T-helper 1 cell treated with Interleukin-12 subunit alpha and Interleukin-12 subunit beta and Interleukin-4 antibody, amounts not matched to agents 30 ng/mL and 1 ng/mL, for 36 hours (primary cell): ENCODE measurements at regions not wholly inside any gene's neighbourhood (a gene's known extent, or its start where the extent isn't known, plus 50 kb on each side); places are given as distances from the start of the nearest gene placed in this dataset.

Experiments
- intact Hi-C: fragments of 100-400 bp; cut with micrococcal nuclease; formaldehyde crosslinking; loops from one replicate; pipeline ENCODE4 v1.15.1; 2024

- intact Hi-C loops = no loop called here
Observed at GRCh38 chr21:28790335-28790734, 202.3 kb downstream of the LTN1 start.

GRCh38 chr21:28789523-28789922, 203.2 kb downstream of the LTN1 start:
- intact Hi-C loops = no loop called here

- intact Hi-C loops = no loop called here
Observed at GRCh38 chr21:28788030-28788429, 204.6 kb downstream of the LTN1 start.

- intact Hi-C loops = no loop called here
Observed at GRCh38 chr21:28783641-28784185, 209.0 kb downstream of the LTN1 start.

- intact Hi-C loops = no loop called here
Observed at GRCh38 chr21:28781602-28782276, 210.9 kb downstream of the LTN1 start.

- intact Hi-C loops = no loop called here
Observed at GRCh38 chr21:28779914-28780313, 212.8 kb downstream of the LTN1 start.

- intact Hi-C loops = no loop called here
Observed at GRCh38 chr21:28776251-28776650, 216.4 kb downstream of the LTN1 start.

GRCh38 chr21:28775071-28775470, 217.6 kb downstream of the LTN1 start:
- intact Hi-C loops = no loop called here

GRCh38 chr21:28773036-28773435, 219.6 kb downstream of the LTN1 start:
- intact Hi-C loops = no loop called here

- intact Hi-C loops = no loop called here
Observed at GRCh38 chr21:28771790-28772501, 220.7 kb downstream of the LTN1 start.

GRCh38 chr21:28770867-28771661, 221.6 kb downstream of the LTN1 start:
- intact Hi-C loops = no loop called here

- intact Hi-C loops = no loop called here
Observed at GRCh38 chr21:28769683-28770082, 223.0 kb downstream of the LTN1 start.

GRCh38 chr21:28768753-28769152, 223.9 kb downstream of the LTN1 start:
- intact Hi-C loops = no loop called here

GRCh38 chr21:28767523-28767922, 225.2 kb downstream of the LTN1 start:
- intact Hi-C loops = no loop called here

GRCh38 chr21:28763809-28764418, 228.8 kb downstream of the LTN1 start:
- intact Hi-C loops = no loop called here

- intact Hi-C loops = no loop called here
Observed at GRCh38 chr21:28762357-28762735, 230.3 kb downstream of the LTN1 start.

GRCh38 chr21:28761674-28762356, 230.9 kb downstream of the LTN1 start:
- intact Hi-C loops = no loop called here

GRCh38 chr21:28758883-28759242, 233.8 kb downstream of the LTN1 start:
- intact Hi-C loops = no loop called here

GRCh38 chr21:28758042-28758882, 234.4 kb downstream of the LTN1 start:
- intact Hi-C loops = no loop called here

GRCh38 chr21:28754862-28755261, 237.8 kb downstream of the LTN1 start:
- intact Hi-C loops = no loop called here
